ENCODE measurements at regions not wholly inside any gene's neighbourhood (a gene's known extent, or its start where the extent isn't known, plus 50 kb on each side); places are given as distances from the start of the nearest gene placed in this dataset.

GRCh38 chr16:85398050-85398451 is 215.1 kb upstream of the GSE1 start:
- Mint-ChIP-seq H3K27ac (no peak overlapping the region), H3K36me3 (ENCODE audit: insufficient read depth in 1 of 3, low read depth in 3 of 3) (no peaks in the 10 kb centered on the region), H3K27me3 (ENCODE audit: low read depth) (peaks cover 7% of the 10 kb centered on the region), H3K4me3 (no peak overlapping the region), H3K4me1 (peaks cover 46 to 48% of the 10 kb centered on the region in 2 experiments), H3K9me3 (no peaks in the 10 kb centered on the region)
- Histone ChIP-seq H4K8ac (replicated peaks; ENCODE audit: insufficient read length, low read depth, low read length) (no peak overlapping the region), H2AK5ac (ENCODE audit: insufficient read length, low read length) (no peak overlapping the region), H3K56ac (ENCODE audit: insufficient read length, low read depth, low read length) (no peak overlapping the region), H3K27ac (ENCODE audit: insufficient read length, low read depth, low read length) (no peak overlapping the region), H4K5ac (ENCODE audit: insufficient read length, low read depth, low read length) (no peak overlapping the region), H3K14ac (ENCODE audit: insufficient read depth, low read length) (no peak overlapping the region), H3K27me3 (ENCODE audit: insufficient read depth, low read length) (no peaks in the 10 kb centered on the region), H4K91ac (ENCODE audit: insufficient read length, low read depth, low read length) (no peak overlapping the region), H2BK5ac (ENCODE audit: insufficient read length, low read length) (no peak overlapping the region), H2AFZ (ENCODE audit: low read length) (no peak overlapping the region), H3K79me2 (ENCODE audit: insufficient read depth, low read length) (no peaks in the 10 kb centered on the region), H2BK20ac (ENCODE audit: low read depth, low read length, poor library complexity, severe bottlenecking) (no peak overlapping the region), H3T11ph (ENCODE audit: low read length) (no peak overlapping the region), H4K20me1 (ENCODE audit: control insufficient read depth, insufficient read depth, insufficient read length) (no peaks in the 10 kb centered on the region), H3K79me1 (ENCODE audit: insufficient read depth, low read depth, low read length, poor library complexity, severe bottlenecking) (no peaks in the 10 kb centered on the region), H2BK12ac (ENCODE audit: insufficient read length, low read depth, low read length) (no peak overlapping the region), H2BK15ac (ENCODE audit: low read depth, low read length) (no peak overlapping the region), H3K4me2 (ENCODE audit: insufficient read depth, insufficient read length, low read length) (no peak overlapping the region), H3K9me3 (ENCODE audit: control insufficient read depth, low read depth, low read length) (no peaks in the 10 kb centered on the region), H3K23ac (ENCODE audit: insufficient read length, low read depth, low read length) (no peak overlapping the region), H3K4me1 (ENCODE audit: insufficient read depth, low read length) (peaks cover 12% of the 10 kb centered on the region; the same call in 1 of the 2 replicates), H3K23me2 (ENCODE audit: insufficient read length, low read depth, low read length, poor library complexity, severe bottlenecking) (no peaks in the 10 kb centered on the region), H3K18ac (ENCODE audit: insufficient read length, low read depth, low read length) (no peak overlapping the region), H3K4ac (ENCODE audit: low read depth, low read length) (no peak overlapping the region), H2BK120ac (ENCODE audit: low read depth, low read length, poor library complexity, severe bottlenecking) (no peak overlapping the region), H3K9ac (ENCODE audit: extremely low read depth, insufficient read length, low read length) (no peak overlapping the region)
- DNase-seq: no peak
- TF ChIP-seq, protein P1, sequence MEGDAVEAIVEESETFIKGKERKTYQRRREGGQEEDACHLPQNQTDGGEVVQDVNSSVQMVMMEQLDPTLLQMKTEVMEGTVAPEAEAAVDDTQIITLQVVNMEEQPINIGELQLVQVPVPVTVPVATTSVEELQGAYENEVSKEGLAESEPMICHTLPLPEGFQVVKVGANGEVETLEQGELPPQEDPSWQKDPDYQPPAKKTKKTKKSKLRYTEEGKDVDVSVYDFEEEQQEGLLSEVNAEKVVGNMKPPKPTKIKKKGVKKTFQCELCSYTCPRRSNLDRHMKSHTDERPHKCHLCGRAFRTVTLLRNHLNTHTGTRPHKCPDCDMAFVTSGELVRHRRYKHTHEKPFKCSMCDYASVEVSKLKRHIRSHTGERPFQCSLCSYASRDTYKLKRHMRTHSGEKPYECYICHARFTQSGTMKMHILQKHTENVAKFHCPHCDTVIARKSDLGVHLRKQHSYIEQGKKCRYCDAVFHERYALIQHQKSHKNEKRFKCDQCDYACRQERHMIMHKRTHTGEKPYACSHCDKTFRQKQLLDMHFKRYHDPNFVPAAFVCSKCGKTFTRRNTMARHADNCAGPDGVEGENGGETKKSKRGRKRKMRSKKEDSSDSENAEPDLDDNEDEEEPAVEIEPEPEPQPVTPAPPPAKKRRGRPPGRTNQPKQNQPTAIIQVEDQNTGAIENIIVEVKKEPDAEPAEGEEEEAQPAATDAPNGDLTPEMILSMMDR (conservative IDR thresholded peaks at IDR 0.05): no peak
- WGBS (ENCODE audit: extremely low coverage, insufficient read length, low lambda C conversion rate): no CpG with 5 or more reads among the region's 8 CpGs

Data from H9 (cell line).